ENCODE measurements at regions not wholly inside any gene's neighbourhood (a gene's known extent, or its start where the extent isn't known, plus 50 kb on each side); places are given as distances from the start of the nearest gene placed in this dataset.
"Not testable (repeated sequence)": the region's sequence is repeated elsewhere in the genome, so short reads cannot be mapped to it uniquely, and the experiment has no call there.

DNA sequence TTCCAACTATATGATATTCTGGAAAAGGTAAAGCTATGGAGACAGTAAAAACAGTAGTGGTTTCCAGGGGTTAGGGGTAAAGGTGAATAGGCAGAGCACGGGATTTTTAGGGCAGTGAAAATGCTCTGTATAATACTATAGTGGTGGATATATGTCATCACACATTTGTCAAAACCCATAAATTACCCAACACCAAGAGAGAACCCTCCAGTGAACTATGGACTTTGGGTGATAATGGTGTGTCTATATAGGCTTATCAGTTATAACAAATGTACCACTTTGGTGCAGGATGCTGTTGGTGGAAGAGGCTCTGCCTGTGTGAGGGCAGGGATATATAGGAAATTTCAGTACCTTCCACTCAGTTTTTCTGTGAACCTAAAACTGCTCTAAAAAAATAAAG, 149.9 kb downstream of the GPX5 start:
- in situ Hi-C loops (cut with MboI; ENCODE audit: low sequenced_read_pairs in 4 of 4), result loop anchor here in 3 of 4 donors (25.0 kb wide), 1 partner anchor 912 kb away; the partner anchor contains the start of gene OR2H2 (in 3 of the 3)
- no peak for TF ChIP-seq CTCF (IDR thresholded peaks at IDR 0.05 in 4 of 5, conservative IDR thresholded peaks at IDR 0.05 in 1 of 5)
- intact Hi-C loops (cut with DNase I; ENCODE audit: low total_unique reads), result no loop called here
- DNase-seq, result no peak
- Histone ChIP-seq H3K27me3 (peaks cover 24 to 43% (median 30%) of the 10 kb centered on the region in 3 donors), H3K4me3 (no peak overlapping the region), H3K9me3 (no peaks in the 10 kb centered on the region), H3K4me1 (no peaks in the 10 kb centered on the region), H3K36me3 (no peaks in the 10 kb centered on the region), H3K27ac (no peak overlapping the region)
- ATAC-seq, result no peak

GRCh38 chr6:28682542-28682941, 156.9 kb downstream of the GPX5 start:
- Histone ChIP-seq H3K4me1 (no peaks in the 10 kb centered on the region), H3K27me3 (peaks cover 4 to 23% (median 7%) of the 10 kb centered on the region in 3 donors), H3K36me3 (no peaks in the 10 kb centered on the region), H3K27ac (no peak overlapping the region), H3K9me3 (no peaks in the 10 kb centered on the region), H3K4me3 (no peak overlapping the region)
- in situ Hi-C loops (cut with MboI; ENCODE audit: low sequenced_read_pairs in 4 of 4) (loop anchor here (10.0 to 25.0 kb wide), 2 partner anchors 905 to 912 kb away; partner anchors contain the start of gene OR2H2 (in 3 of the 4)), intact Hi-C loops (cut with DNase I; ENCODE audit: low total_unique reads) (no loop called here)
- DNase-seq (no peak), ATAC-seq (no peak)
- TF ChIP-seq CTCF (IDR thresholded peaks at IDR 0.05 in 4 of 5, conservative IDR thresholded peaks at IDR 0.05 in 1 of 5), result no peak
- TF ChIP-seq POLR2A (IDR thresholded peaks at IDR 0.05), result no peak

DNA sequence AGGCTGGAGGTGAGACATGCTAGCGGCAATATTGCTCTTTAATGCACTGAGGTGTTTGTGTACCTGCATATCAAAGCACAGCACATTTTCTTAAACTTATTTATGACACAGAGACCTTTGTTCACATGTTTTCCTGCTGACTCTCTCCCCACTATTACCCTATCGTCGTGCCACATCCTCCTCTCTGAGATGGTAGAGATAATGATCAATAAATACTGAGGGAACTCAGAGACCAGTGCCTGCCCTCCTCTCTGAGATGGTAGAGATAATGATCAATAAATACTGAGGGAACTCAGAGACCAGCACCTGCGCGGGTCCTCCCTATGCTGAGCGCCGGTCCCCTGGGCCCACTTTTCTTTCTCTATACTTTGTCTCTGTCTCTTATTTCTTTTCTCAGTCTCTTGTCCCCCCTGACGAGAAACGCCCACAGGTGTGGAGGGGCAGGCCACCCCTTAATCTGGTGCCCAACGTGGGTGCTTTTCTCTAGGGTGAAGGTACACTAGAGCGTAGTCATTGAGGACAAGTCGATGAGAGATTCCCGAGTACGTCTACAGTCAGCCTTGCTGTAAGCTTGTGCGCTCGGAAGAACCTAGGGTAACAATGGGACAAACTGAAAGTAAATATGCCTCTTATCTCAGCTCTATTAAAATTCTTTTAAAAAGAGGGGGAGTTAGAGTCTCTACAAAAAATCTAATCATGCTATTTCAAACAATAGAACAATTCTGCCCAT, 157.4 kb downstream of the GPX5 start:
- in situ Hi-C loops (cut with MboI; ENCODE audit: low sequenced_read_pairs in 4 of 4), result loop anchor here (10.0 to 25.0 kb wide), 2 partner anchors 904 to 912 kb away; partner anchors contain the start of gene OR2H2 (in 3 of the 4)
- H3K27me3 ChIP-seq, result peaks cover 4 to 23% (median 7%) of the 10 kb centered on the region in 3 donors
- H3K4me3 ChIP-seq; H3K27ac ChIP-seq; DNase-seq; ATAC-seq; H3K4me1 ChIP-seq; intact Hi-C loops (cut with DNase I; ENCODE audit: low total_unique reads); H3K9me3 ChIP-seq; H3K36me3 ChIP-seq: not testable (repeated sequence)

DNA sequence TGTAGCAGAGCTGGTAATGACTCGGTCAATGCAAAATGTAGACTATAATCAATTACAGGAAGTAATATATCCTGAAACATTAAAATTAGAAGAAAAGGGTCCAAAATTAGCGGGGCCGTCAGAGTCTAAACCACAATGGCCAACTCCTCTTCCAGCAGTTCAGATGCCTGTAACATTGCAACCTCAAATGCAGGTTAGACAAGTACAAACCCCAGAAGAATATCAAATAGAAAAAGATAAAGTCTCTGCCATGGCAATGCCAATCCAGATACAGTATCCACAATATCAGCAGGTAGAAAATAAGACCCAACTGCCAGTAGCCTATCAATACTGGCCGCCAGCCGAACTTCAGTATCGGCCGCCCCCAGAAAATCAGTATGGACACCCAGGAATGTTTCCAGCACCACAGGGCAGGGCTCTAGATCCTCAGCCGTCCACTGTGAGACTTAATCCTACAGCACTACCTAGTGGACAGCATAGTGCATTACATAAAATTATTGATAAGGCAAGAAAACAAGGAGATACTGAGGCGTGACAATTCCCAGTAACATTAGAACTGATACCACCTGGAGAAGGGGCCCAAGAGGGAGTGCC, 158.4 kb downstream of the GPX5 start:
- intact Hi-C loops (cut with DNase I; ENCODE audit: low total_unique reads) (no loop called here), in situ Hi-C loops (cut with MboI; ENCODE audit: low sequenced_read_pairs in 4 of 4) (loop anchor here (10.0 to 25.0 kb wide), 2 partner anchors 903 to 911 kb away; partner anchors contain the start of gene OR2H2 (in 3 of the 4))
- ATAC-seq, result no peak
- no peak overlapping the region for H3K4me3 ChIP-seq
- TF ChIP-seq CTCF (IDR thresholded peaks at IDR 0.05 in 4 of 5, conservative IDR thresholded peaks at IDR 0.05 in 1 of 5), result peak in 2 of 5 experiments; percentile 10 to 33
- no peak for TF ChIP-seq POLR2A (IDR thresholded peaks at IDR 0.05)
- no peaks in the 10 kb centered on the region for H3K9me3 ChIP-seq
- peaks cover 4 to 23% (median 7%) of the 10 kb centered on the region in 3 donors for H3K27me3 ChIP-seq
- no peak for DNase-seq
- H3K4me1 ChIP-seq, result no peaks in the 10 kb centered on the region
- H3K27ac ChIP-seq, result no peak overlapping the region
- H3K36me3 ChIP-seq, result no peaks in the 10 kb centered on the region

DNA sequence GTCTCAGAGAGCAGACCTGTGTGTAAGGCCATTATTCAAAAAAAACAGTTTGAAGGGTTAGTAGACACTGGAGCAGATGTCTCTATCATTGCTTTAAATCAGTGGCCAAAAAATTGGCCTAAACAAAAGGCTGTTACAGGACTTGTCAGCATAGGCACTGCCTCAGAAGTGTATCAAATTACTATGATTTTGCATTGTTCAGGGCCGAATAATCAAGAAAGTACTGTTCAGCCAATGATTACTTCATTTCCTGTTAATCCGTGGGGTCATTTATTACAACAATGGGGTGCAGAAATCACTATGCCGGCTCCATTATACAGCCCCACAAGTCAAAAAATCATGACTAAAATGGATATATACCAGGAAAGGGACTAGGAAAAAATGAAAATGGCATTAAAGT, 160.3 kb downstream of the GPX5 start:
- not testable (repeated sequence) for H3K27ac ChIP-seq, DNase-seq, H3K9me3 ChIP-seq, H3K4me3 ChIP-seq, H3K36me3 ChIP-seq, ATAC-seq, H3K4me1 ChIP-seq
- peaks cover 4 to 21% (median 7%) of the 10 kb centered on the region in 3 donors for H3K27me3 ChIP-seq
- intact Hi-C loops (cut with DNase I; ENCODE audit: low total_unique reads) (loop anchor here (1.0 to 5.0 kb wide), 2 partner anchors 331 to 901 kb away; partner anchors contain the start of gene OR2H2), in situ Hi-C loops (cut with MboI; ENCODE audit: low sequenced_read_pairs in 4 of 4) (loop anchor here (5.0 to 25.0 kb wide), 3 partner anchors 331 to 909 kb away; partner anchors contain the start of gene OR2H2 (in 3 of the 4))
